GOT3 (cell line): ENCODE measurements at regions not wholly inside any gene's neighbourhood (a gene's known extent, or its start where the extent isn't known, plus 50 kb on each side); places are given as distances from the start of the nearest gene placed in this dataset.
"Not testable (repeated sequence)": the region's sequence is repeated elsewhere in the genome, so short reads cannot be mapped to it uniquely, and the experiment has no call there.

Experiments used
- DNase-seq: peaks from one replicate; lab custom pipeline; 2025; ENCODE audit warnings: mixed read lengths; lab: John Stamatoyannopoulos, UW

- DNase-seq, result not testable (repeated sequence)
Measured at GRCh38 chr2:242049492-242049891, 180.0 kb downstream of the RTP5 start.

GRCh38 chr2:242051463-242051862 lies 181.9 kb downstream of the RTP5 start:
- no peak for DNase-seq

GRCh38 chr2:242052421-242052820 lies 182.9 kb downstream of the RTP5 start:
- DNase-seq, result no peak

- DNase-seq, result no peak
Measured at GRCh38 chr2:242053921-242054320, 184.4 kb downstream of the RTP5 start.

- DNase-seq, result no peak
Measured at GRCh38 chr2:242054406-242054805, 184.9 kb downstream of the RTP5 start.

- DNase-seq, result no peak
Measured at GRCh38 chr2:242054881-242055801, 185.6 kb downstream of the RTP5 start.

GRCh38 chr2:242056026-242056425 lies 186.5 kb downstream of the RTP5 start:
- no peak for DNase-seq

- no peak for DNase-seq
Measured at GRCh38 chr2:242056785-242057184, 187.3 kb downstream of the RTP5 start.

- no peak for DNase-seq
Measured at GRCh38 chr2:242057379-242058040, 188.0 kb downstream of the RTP5 start.

- no peak for DNase-seq
Measured at GRCh38 chr2:242058116-242058680, 188.7 kb downstream of the RTP5 start.

- no peak for DNase-seq
Measured at GRCh38 chr2:242059566-242059965, 190.0 kb downstream of the RTP5 start.

- DNase-seq, result no peak
Measured at GRCh38 chr2:242060212-242060835, 190.8 kb downstream of the RTP5 start.

- not testable (repeated sequence) for DNase-seq
Measured at GRCh38 chr2:242061930-242062329, 192.4 kb downstream of the RTP5 start.

GRCh38 chr2:242063436-242063835 lies 193.9 kb downstream of the RTP5 start:
- no peak for DNase-seq

- no peak for DNase-seq
Measured at GRCh38 chr2:242063850-242064249, 194.3 kb downstream of the RTP5 start.

GRCh38 chr2:242064364-242065250 lies 195.1 kb downstream of the RTP5 start:
- DNase-seq, result no peak

- DNase-seq, result no peak
Measured at GRCh38 chr2:242065426-242065825, 195.9 kb downstream of the RTP5 start.

- DNase-seq, result no peak
Measured at GRCh38 chr2:242069018-242069417, 199.5 kb downstream of the RTP5 start.

GRCh38 chr2:242069938-242070395 lies 200.4 kb downstream of the RTP5 start:
- DNase-seq, result not testable (repeated sequence)

- DNase-seq, result not testable (repeated sequence)
Measured at GRCh38 chr2:242070726-242071125, 201.2 kb downstream of the RTP5 start.

- DNase-seq, result not testable (repeated sequence)
Measured at GRCh38 chr2:242071377-242071776, 201.8 kb downstream of the RTP5 start.
